Fibroblast of pulmonary artery (primary cell): ENCODE measurements at regions not wholly inside any gene's neighbourhood (a gene's known extent, or its start where the extent isn't known, plus 50 kb on each side); places are given as distances from the start of the nearest gene placed in this dataset.
"Not testable (repeated sequence)": the region's sequence is repeated elsewhere in the genome, so short reads cannot be mapped to it uniquely, and the experiment has no call there.

Source experiments
- DNase-seq: peaks from one replicate; pipeline ENCODE4 v3.0.0-alpha.2; 2010; ENCODE audit warnings: low read depth
- H3K4me3 ChIP-seq: replicated peaks from 2 replicates; pipeline ENCODE4 v1.5.1; 2011; ENCODE audit warnings: low read depth, mild to moderate bottlenecking, control low read depth, low read length, moderate library complexity
- TF ChIP-seq, protein P1 (sequence below): IDR thresholded peaks from 2 replicates; pipeline ENCODE4 v1.5.1; 2011; ENCODE audit warnings: mild to moderate bottlenecking, control low read depth, low read length, inconsistent platforms; ENCODE audit errors: missing control alignments

DNA sequence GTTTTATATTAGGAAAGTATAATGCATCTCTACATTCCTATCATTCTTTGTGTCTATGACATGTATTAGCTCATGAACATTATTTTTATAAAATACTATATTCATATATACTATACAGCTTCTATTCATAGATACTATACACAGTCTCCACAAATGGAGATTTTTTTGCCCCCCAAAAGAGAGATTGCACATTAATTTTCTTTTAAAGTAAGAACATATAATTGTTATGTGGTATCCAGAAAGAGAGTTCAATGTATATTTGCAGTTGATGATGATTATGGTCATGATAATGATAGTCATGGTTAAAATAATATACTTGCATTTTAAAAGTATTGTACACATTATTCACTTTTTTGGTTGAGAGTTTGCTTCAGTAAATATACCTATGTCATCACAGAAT, 445.3 kb downstream of the DSC3 start:
- DNase-seq = no peak
- TF ChIP-seq, protein P1, sequence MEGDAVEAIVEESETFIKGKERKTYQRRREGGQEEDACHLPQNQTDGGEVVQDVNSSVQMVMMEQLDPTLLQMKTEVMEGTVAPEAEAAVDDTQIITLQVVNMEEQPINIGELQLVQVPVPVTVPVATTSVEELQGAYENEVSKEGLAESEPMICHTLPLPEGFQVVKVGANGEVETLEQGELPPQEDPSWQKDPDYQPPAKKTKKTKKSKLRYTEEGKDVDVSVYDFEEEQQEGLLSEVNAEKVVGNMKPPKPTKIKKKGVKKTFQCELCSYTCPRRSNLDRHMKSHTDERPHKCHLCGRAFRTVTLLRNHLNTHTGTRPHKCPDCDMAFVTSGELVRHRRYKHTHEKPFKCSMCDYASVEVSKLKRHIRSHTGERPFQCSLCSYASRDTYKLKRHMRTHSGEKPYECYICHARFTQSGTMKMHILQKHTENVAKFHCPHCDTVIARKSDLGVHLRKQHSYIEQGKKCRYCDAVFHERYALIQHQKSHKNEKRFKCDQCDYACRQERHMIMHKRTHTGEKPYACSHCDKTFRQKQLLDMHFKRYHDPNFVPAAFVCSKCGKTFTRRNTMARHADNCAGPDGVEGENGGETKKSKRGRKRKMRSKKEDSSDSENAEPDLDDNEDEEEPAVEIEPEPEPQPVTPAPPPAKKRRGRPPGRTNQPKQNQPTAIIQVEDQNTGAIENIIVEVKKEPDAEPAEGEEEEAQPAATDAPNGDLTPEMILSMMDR = no peak

DNA sequence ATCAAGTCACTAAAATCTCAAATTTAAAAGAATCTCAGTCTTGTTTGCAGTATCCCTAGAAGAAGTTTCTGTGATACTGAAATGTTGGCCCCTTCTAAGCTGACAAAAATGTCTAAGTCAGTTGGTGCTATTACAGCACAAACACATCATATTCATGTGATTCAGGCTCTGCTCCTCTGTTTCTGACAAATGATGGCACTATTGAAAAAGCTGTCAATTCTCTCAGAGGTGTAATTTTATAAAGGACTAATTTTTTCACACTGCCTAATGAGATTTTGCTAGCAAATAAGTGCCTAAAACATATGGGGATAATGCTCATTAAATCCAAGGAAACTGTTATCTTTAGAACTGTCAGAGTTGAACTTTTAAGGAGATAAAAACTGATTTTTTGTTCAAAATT, 445.9 kb downstream of the DSC3 start:
- TF ChIP-seq, protein P1 = no peak
- no peak overlapping the region for H3K4me3 ChIP-seq
- DNase-seq = no peak

More for the DNA sequence above, 445.3 kb downstream of the DSC3 start:
- no peak overlapping the region for H3K4me3 ChIP-seq

DNA sequence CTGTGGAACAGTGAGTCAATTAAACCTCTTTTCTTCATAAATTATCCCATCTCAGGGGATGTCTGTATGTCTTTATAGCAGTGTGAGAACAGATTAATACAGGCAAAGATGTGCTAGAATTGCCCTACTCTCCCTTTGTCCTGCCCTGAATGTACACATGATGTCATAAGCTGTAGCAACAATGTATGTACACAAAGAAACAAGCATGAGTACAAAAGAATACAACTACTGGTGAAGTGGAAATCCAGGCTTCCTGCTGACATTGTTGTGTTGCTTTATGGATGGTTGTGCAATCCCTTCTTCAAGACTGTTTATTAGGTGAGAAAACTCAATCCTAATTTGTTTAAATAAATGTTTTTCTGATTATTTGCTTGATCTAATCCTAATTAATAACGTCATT, 446.6 kb downstream of the DSC3 start:
- no peak overlapping the region for H3K4me3 ChIP-seq
- no peak for DNase-seq
- TF ChIP-seq, protein P1 = no peak

DNA sequence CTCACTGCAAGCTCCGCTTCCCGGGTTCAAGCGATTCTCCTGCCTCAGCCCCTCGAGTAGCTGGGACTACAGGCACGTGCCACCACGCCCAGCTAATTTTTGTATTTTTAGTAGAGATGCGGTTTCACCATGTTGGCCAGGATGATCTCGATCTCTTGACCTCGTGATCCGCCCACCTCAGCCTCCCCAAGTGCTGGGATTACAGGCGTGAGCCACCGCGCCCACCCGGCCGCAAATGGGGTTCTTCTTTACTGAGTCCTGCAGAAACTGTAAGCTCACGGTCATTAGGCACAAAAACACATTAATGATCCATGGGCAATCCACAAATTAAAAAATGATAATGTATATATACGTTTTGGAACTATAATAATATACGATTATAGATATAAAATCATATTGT, 447.6 kb downstream of the DSC3 start:
- not testable (repeated sequence) for H3K4me3 ChIP-seq, DNase-seq

DNA sequence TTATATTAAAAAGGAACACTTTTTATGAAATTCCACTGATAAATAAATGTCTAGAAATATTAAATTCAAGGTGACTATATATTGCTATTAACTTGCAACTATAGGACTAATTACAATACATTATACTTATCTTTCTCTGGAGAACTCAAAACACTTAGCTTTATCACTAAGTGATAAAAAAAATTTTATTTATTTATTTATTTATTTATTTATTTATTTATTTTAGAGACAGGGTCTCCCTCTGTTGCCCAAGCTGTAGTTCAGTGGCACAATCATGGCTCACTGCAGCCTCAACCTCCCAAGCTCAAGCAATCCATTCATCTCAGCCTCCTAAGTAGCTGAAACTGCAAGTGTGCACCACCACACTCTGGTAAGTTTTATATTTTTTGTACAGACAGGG, 451.1 kb downstream of the DSC3 start:
- H3K4me3 ChIP-seq = no peak overlapping the region
- DNase-seq = no peak
- TF ChIP-seq, protein P1 = no peak

DNA sequence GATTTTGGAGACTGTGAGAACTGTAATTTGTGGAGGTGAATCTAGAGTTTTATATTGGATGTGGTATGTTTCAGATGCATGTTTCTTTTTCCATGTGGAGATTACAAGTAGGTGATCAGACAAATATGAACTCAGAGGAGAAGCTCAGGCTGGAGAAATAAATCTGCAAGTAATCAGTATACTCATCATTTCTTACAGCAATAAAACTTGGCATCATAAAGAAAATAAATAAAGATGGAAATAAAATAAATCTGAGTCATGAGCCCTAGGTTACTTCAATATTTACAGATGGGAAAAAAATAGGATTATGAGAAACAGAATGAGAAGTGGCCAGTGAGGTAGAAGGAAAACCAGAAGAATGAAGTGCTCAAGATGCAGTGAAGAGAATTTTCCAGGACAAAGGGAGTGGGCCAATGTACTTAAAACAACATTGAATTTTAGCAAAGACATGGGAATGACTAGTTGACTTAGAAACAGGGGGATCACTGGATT, 453.8 kb downstream of the DSC3 start:
- H3K4me3 ChIP-seq = no peak overlapping the region
- DNase-seq = no peak
- TF ChIP-seq, protein P1 = no peak

DNA sequence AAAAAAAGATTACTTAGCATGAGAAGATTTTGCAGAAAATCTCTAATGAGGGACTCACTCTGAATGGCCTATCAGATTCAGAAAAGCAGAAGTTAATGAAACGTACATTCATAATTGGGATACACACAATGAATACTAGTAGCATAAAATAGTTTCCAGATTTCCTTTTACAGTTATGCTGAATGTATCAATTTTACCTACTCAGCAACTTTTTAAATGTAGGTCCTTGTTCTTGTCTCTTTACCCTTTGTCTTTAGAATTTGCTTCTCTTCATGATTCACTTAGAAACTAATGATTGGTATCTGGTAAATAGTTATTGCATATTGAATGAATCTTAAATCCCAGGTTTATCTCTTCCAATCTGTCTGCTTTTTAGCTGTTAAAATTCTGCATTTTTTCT, 458.8 kb downstream of the DSC3 start:
- H3K4me3 ChIP-seq = no peak overlapping the region
- no peak for DNase-seq
- TF ChIP-seq, protein P1 = no peak
